ENCODE measurements at regions not wholly inside any gene's neighbourhood (a gene's known extent, or its start where the extent isn't known, plus 50 kb on each side); places are given as distances from the start of the nearest gene placed in this dataset.

- TF ChIP-seq POLR2A (IDR thresholded peaks at IDR 0.05; ENCODE audit: low read depth, low read length) (no peak), TAF1 (IDR thresholded peaks at IDR 0.05; ENCODE audit: low read depth, low read length) (no peak), POLR2AphosphoS5 (IDR thresholded peaks at IDR 0.05; ENCODE audit: low read depth, low read length) (no peak), POU2F2 (IDR thresholded peaks at IDR 0.05; ENCODE audit: low read depth, low read length) (no peak), SPI1 (IDR thresholded peaks at IDR 0.05; ENCODE audit: low read depth, low read length) (no peak), PAX5 (IDR thresholded peaks at IDR 0.05; ENCODE audit: insufficient read depth, low read length, severe bottlenecking) (no peak)
These were observed 516.7 kb upstream of the HTR2A start for GRCh38 chr13:47413526-47413925.
